Neuronal stem cell (in vitro differentiated cells): ENCODE measurements at regions not wholly inside any gene's neighbourhood (a gene's known extent, or its start where the extent isn't known, plus 50 kb on each side); places are given as distances from the start of the nearest gene placed in this dataset.

ENCODE experiments used
- DNase-seq: peaks from one replicate; pipeline ENCODE4 v3.0.0-alpha.2; 2013; ENCODE audit warnings: low spot score
- H2AFZ ChIP-seq: one replicate; pipeline ENCODE4 v1.6.1; 2013; ENCODE audit warnings: mild to moderate bottlenecking, low read length, inconsistent platforms
- H2AK5ac ChIP-seq: 2 replicates; pipeline ENCODE4 v1.6.1; 2013; ENCODE audit warnings: low read depth, mild to moderate bottlenecking, inconsistent platforms, low read length, moderate library complexity, mixed read lengths
- H2BK120ac ChIP-seq: 2 replicates; pipeline ENCODE4 v1.6.1; 2013; ENCODE audit warnings: low read depth, mild to moderate bottlenecking, inconsistent platforms, low read length, moderate library complexity, mixed read lengths
- H2BK12ac ChIP-seq: one replicate; pipeline ENCODE4 v1.6.1; 2013; ENCODE audit warnings: low read length, inconsistent platforms
- H2BK15ac ChIP-seq: 2 replicates; pipeline ENCODE4 v1.6.1; 2013; ENCODE audit warnings: mild to moderate bottlenecking, low read length, inconsistent platforms, mixed read lengths
- H2BK5ac ChIP-seq: one replicate; pipeline ENCODE4 v1.6.1; 2013; ENCODE audit warnings: inconsistent platforms, mild to moderate bottlenecking, low read length, moderate library complexity
- H3K14ac ChIP-seq: one replicate; pipeline ENCODE4 v1.6.1; 2013; ENCODE audit warnings: low read length, inconsistent platforms
- H3K18ac ChIP-seq: 2 replicates; pipeline ENCODE4 v1.6.1; 2013; ENCODE audit warnings: low read length, inconsistent platforms
- H3K23ac ChIP-seq: 2 replicates; pipeline ENCODE4 v1.6.1; 2013; ENCODE audit warnings: low read depth, mild to moderate bottlenecking, mixed read lengths, low read length, inconsistent platforms; ENCODE audit not compliant: poor library complexity
- H3K27ac ChIP-seq: replicated peaks from 3 replicates; pipeline ENCODE4 v1.5.1; 2013; ENCODE audit warnings: low read length, inconsistent platforms
- H3K27me3 ChIP-seq, 3 experiments: 2 replicates each; pipeline ENCODE4 v1.6.1; 2013; ENCODE audit warnings: low read length in 3 of 3, mild to moderate bottlenecking in 2 of 3, inconsistent platforms in 1 of 3, low read depth in 1 of 3, mixed read lengths in 1 of 3, moderate library complexity in 1 of 3; ENCODE audit not compliant: control insufficient read depth in 3 of 3, insufficient read depth in 3 of 3
- H3K36me3 ChIP-seq, 2 donors: replicated peaks in 1 of 2; 2 replicates each; pipeline ENCODE4 v1.6.1; 2013; ENCODE audit warnings: low read length in 2 of 2; ENCODE audit not compliant: control insufficient read depth in 2 of 2, insufficient read depth in 2 of 2
- H3K4ac ChIP-seq: 2 replicates; pipeline ENCODE4 v1.6.1; 2013; ENCODE audit warnings: inconsistent platforms, mild to moderate bottlenecking, low read length, moderate library complexity
- H3K4me1 ChIP-seq, 2 donors: 1 replicate in 1 of 2; 2 replicates in 1 of 2; pipeline ENCODE4 v1.6.1; 2013; ENCODE audit warnings: low read length in 2 of 2, low read depth in 1 of 2; ENCODE audit not compliant: control insufficient read depth in 2 of 2, insufficient read depth in 1 of 2
- H3K4me2 ChIP-seq: one replicate; pipeline ENCODE4 v1.6.1; 2013; ENCODE audit warnings: mild to moderate bottlenecking, low read length, inconsistent platforms; ENCODE audit not compliant: insufficient read depth, poor library complexity, severe bottlenecking
- H3K4me3 ChIP-seq, 2 donors: 2 replicates each; pipeline ENCODE4 v1.5.1; 2013; ENCODE audit warnings: low read length in 2 of 2, mild to moderate bottlenecking in 2 of 2, inconsistent platforms in 1 of 2, moderate library complexity in 1 of 2
- H3K79me1 ChIP-seq: one replicate; pipeline ENCODE4 v1.6.1; 2013; ENCODE audit warnings: low read depth, mild to moderate bottlenecking, inconsistent platforms, low read length, moderate library complexity
- H3K9ac ChIP-seq: one replicate; pipeline ENCODE4 v1.6.1; 2013; ENCODE audit warnings: mild to moderate bottlenecking, low read depth, low read length, inconsistent platforms; ENCODE audit not compliant: poor library complexity
- H3K9me3 ChIP-seq, 2 donors: replicated peaks in 1 of 2; 2 replicates each; pipeline versions ENCODE3 to v1.6.1; 2013; ENCODE audit warnings: low read length in 2 of 2, mild to moderate bottlenecking in 2 of 2, inconsistent platforms in 1 of 2, low read depth in 1 of 2, mixed read lengths in 1 of 2, moderate library complexity in 1 of 2; ENCODE audit not compliant: control insufficient read depth in 2 of 2, insufficient read depth in 1 of 2
- H4K8ac ChIP-seq: one replicate; pipeline ENCODE4 v1.6.1; 2013; ENCODE audit warnings: low read depth, mild to moderate bottlenecking, inconsistent platforms, low read length, moderate library complexity
- H4K91ac ChIP-seq: one replicate; pipeline ENCODE4 v1.6.1; 2013; ENCODE audit warnings: low read length, low read depth, mild to moderate bottlenecking, inconsistent platforms; ENCODE audit not compliant: poor library complexity
- WGBS, 2 donors: extraction: QIAGEN DNeasy Blood & Tissue Kit; methylation state at CpG; one replicate each; pipeline ENCODE4 v1.1.7; 2013; ENCODE audit warnings: missing lambda C conversion rate in 2 of 2, mixed read lengths in 1 of 2; ENCODE audit not compliant: insufficient read length in 2 of 2, insufficient replicate concordance in 1 of 2; ENCODE audit errors: extremely low coverage in 2 of 2; 5-methylcytosine and 5-hydroxymethylcytosine counted together

DNA sequence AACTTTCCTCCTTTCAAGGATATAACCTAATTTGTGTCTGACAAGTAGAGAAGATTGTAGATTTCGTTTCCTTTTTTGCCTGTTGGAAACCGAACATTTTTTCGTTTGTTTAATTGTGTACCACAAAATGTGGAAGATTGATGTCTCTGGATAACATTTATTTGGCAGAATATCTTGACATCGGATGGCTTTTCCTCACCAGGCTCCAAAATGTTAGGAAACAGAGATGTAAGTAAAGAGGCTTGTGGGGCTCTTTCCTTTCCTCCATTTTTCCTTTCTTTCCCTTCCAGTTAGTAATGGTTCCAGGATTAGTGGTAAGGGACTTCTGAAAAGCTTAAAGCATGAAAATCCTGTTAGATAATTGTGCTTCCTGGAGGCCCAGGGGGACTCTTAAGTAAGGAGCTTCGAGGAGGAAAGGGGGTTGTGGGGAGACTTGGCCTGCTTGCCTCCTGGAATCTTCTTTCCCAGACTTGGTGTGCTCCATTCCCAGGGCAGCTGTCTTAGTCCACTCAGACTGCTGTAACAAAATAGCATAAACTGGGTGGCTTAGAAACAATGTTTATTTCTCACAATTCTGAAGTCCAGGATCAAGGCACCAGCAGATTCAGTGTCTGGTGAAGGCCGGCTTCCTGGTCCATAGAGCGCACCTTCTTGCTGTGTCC lies 243.1 kb upstream of the PWP1 start:
- Histone ChIP-seq H3K9ac (no peak overlapping the region), H3K14ac (no peak overlapping the region), H2BK120ac (no peak overlapping the region), H4K91ac (no peak overlapping the region), H3K27me3 (no peaks in the 10 kb centered on the region), H2BK15ac (no peak overlapping the region), H2BK5ac (no peak overlapping the region), H3K36me3 (no peaks in the 10 kb centered on the region), H4K8ac (no peak overlapping the region), H2BK12ac (no peak overlapping the region), H3K4ac (no peak overlapping the region), H2AFZ (peak overlapping the region; percentile 32), H3K18ac (no peak overlapping the region), H3K9me3 (no peaks in the 10 kb centered on the region), H3K79me1 (no peaks in the 10 kb centered on the region), H3K4me3 (no peak overlapping the region), H3K23ac (no peak overlapping the region), H3K4me2 (no peak overlapping the region), H3K4me1 (no peaks in the 10 kb centered on the region), H3K27ac (no peak overlapping the region), H2AK5ac (no peak overlapping the region)
- no peak for DNase-seq
- no CpG with 5 or more reads among the region's 7 CpGs for WGBS, 2 donors

GRCh38 chr12:107443320-107444090 lies 242.1 kb upstream of the PWP1 start:
- Histone ChIP-seq H2AFZ (no peak overlapping the region), H3K18ac (no peak overlapping the region), H3K4me3 (no peak overlapping the region), H3K27ac (no peak overlapping the region), H3K4me1 (no peaks in the 10 kb centered on the region), H3K36me3 (no peaks in the 10 kb centered on the region), H3K4ac (no peak overlapping the region), H2BK120ac (no peak overlapping the region), H3K79me1 (no peaks in the 10 kb centered on the region), H2BK15ac (no peak overlapping the region), H3K23ac (no peak overlapping the region), H3K14ac (no peak overlapping the region), H4K8ac (no peak overlapping the region), H3K27me3 (no peaks in the 10 kb centered on the region), H2BK12ac (no peak overlapping the region), H3K9ac (no peak overlapping the region), H4K91ac (no peak overlapping the region), H2AK5ac (no peak overlapping the region), H3K4me2 (no peak overlapping the region), H2BK5ac (no peak overlapping the region), H3K9me3 (no peaks in the 10 kb centered on the region)
- no peak for DNase-seq
- no CpG with 5 or more reads among the region's 10 CpGs for WGBS, 2 donors

DNA sequence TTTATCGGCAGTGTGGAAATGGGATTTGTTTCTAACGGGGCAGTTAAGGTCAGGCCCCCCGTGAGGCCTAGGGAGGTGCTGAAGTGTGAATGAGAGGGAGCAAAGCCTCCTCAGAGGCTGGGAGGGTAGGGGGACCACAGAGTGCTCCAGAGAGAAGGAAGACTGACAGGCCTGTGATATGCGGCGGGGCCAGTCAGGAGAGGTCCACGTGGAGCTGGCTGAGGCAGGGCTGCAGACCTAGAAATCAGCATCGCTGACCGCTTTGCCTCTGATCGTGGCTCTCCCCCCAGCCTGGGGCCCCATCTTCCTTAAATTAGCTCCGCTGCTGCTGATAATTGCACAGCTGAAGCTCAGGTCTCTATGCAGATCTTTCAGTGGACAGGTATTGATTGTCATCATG lies 240.8 kb upstream of the PWP1 start:
- Histone ChIP-seq H2AFZ (no peak overlapping the region), H3K27me3 (no peaks in the 10 kb centered on the region), H2BK120ac (no peak overlapping the region), H3K14ac (no peak overlapping the region), H3K23ac (no peak overlapping the region), H3K18ac (no peak overlapping the region), H3K9me3 (no peaks in the 10 kb centered on the region), H3K4me3 (no peak overlapping the region), H3K4me2 (no peak overlapping the region), H3K4me1 (no peaks in the 10 kb centered on the region), H4K91ac (no peak overlapping the region), H3K9ac (no peak overlapping the region), H2BK15ac (no peak overlapping the region), H2AK5ac (no peak overlapping the region), H3K79me1 (no peaks in the 10 kb centered on the region), H2BK5ac (no peak overlapping the region), H3K36me3 (no peaks in the 10 kb centered on the region), H3K4ac (no peak overlapping the region), H4K8ac (no peak overlapping the region), H3K27ac (no peak overlapping the region), H2BK12ac (no peak overlapping the region)
- WGBS, 2 donors: no CpG with 5 or more reads among the region's 10 CpGs
- no peak for DNase-seq

- Histone ChIP-seq H2AK5ac (no peak overlapping the region), H3K4me2 (no peak overlapping the region), H4K91ac (no peak overlapping the region), H3K14ac (no peak overlapping the region), H2BK120ac (no peak overlapping the region), H3K9me3 (no peaks in the 10 kb centered on the region), H3K4me1 (peaks cover 3 to 5% of the 10 kb centered on the region in 2 donors), H3K4me3 (no peak overlapping the region), H3K27ac (no peak overlapping the region), H2BK12ac (no peak overlapping the region), H3K4ac (no peak overlapping the region), H4K8ac (no peak overlapping the region), H2BK15ac (no peak overlapping the region), H3K36me3 (no peaks in the 10 kb centered on the region), H2AFZ (no peak overlapping the region), H3K18ac (no peak overlapping the region), H2BK5ac (no peak overlapping the region), H3K23ac (no peak overlapping the region), H3K79me1 (no peaks in the 10 kb centered on the region), H3K27me3 (no peaks in the 10 kb centered on the region), H3K9ac (no peak overlapping the region)
- no CpG with 5 or more reads among the region's 3 CpGs for WGBS, 2 donors
- no peak for DNase-seq
Measured at GRCh38 chr12:107446476-107446875, 239.1 kb upstream of the PWP1 start.
